Kidney (tissue), 13 donors: ENCODE measurements at regions not wholly inside any gene's neighbourhood (a gene's known extent, or its start where the extent isn't known, plus 50 kb on each side); places are given as distances from the start of the nearest gene placed in this dataset.
A peak's percentile ranks its signal among the peaks of the same experiment; 100 is the strongest.

ENCODE experiments used
- DNase-seq, 5 donors: peaks; one replicate each; pipeline ENCODE4 v3.0.0-alpha.2; 2013 to 2020
- FAIRE-seq: peaks from 2 replicates; lab custom pipeline; 2012; peaks lifted over from hg19 to GRCh38; lab: Jason Lieb, UNC
- H3K27ac ChIP-seq, 2 donors: one replicate each; pipeline ENCODE4 v1.7.0; 2013; ENCODE audit warnings: low read depth in 2 of 2, low read length in 2 of 2, inconsistent platforms in 1 of 2
- H3K27me3 ChIP-seq: one replicate; pipeline ENCODE4 v1.7.1; 2013; ENCODE audit warnings: low read length, inconsistent platforms; ENCODE audit not compliant: control insufficient read depth, insufficient read depth
- H3K36me3 ChIP-seq, 3 donors: one replicate each; pipeline versions ENCODE4 v1.7.0 to v1.7.1; 2013; ENCODE audit warnings: low read length in 3 of 3, control low read depth in 1 of 3, inconsistent platforms in 1 of 3; ENCODE audit not compliant: insufficient read depth in 3 of 3, control insufficient read depth in 2 of 3
- H3K4me1 ChIP-seq, 3 donors: one replicate each; pipeline versions ENCODE4 v1.7.0 to v1.7.1; 2013; ENCODE audit warnings: low read length in 3 of 3, inconsistent platforms in 1 of 3, low read depth in 1 of 3; ENCODE audit not compliant: control insufficient read depth in 2 of 3, insufficient read depth in 2 of 3
- H3K4me3 ChIP-seq, 3 donors: one replicate each; pipeline versions ENCODE4 v1.7.0 to v1.8.1; 2013; ENCODE audit warnings: low read length in 3 of 3, control low read depth in 1 of 3, inconsistent platforms in 1 of 3
- H3K9ac ChIP-seq, 3 donors: one replicate each; pipeline versions ENCODE4 v1.7.0 to v1.7.1; 2013; ENCODE audit warnings: low read length in 3 of 3, control low read depth in 1 of 3, inconsistent platforms in 1 of 3
- H3K9me3 ChIP-seq, 3 donors: one replicate each; pipeline versions ENCODE4 v1.7.0 to v1.7.1; 2013; ENCODE audit warnings: low read length in 3 of 3, control low read depth in 1 of 3, inconsistent platforms in 1 of 3; ENCODE audit not compliant: control insufficient read depth in 2 of 3, insufficient read depth in 1 of 3
- CTCF ChIP-seq: IDR thresholded peaks from 3 replicates; pipeline ENCODE4 v1.5.1; 2012; ENCODE audit warnings: mild to moderate bottlenecking, moderate library complexity, borderline replicate concordance; ENCODE audit not compliant: insufficient read depth; ENCODE audit errors: extremely low read depth
- intact Hi-C: fragments of 100-400 bp; cut with DNase I; formaldehyde crosslinking; loops from one replicate; pipeline ENCODE4 v1.11.1; 2022
- donor health status: control.
- donor health status: control.
- donor health status: control.
- donor health status: control.
- donor health status: control.
- donor health status: DM: yes; HTN: yes; CAD: no.
- donor health status: Normal renal cell carcinoma (clear cell type).

- no peaks in the 10 kb centered on the region for H3K9me3 ChIP-seq
- TF ChIP-seq CTCF: no peak
- no peak overlapping the region for H3K4me3 ChIP-seq
- H3K36me3 ChIP-seq: no peaks in the 10 kb centered on the region
- no peaks in the 10 kb centered on the region for H3K27me3 ChIP-seq
- H3K9ac ChIP-seq: no peak overlapping the region
- H3K27ac ChIP-seq: no peak overlapping the region
- no peaks in the 10 kb centered on the region for H3K4me1 ChIP-seq
- DNase-seq: no peak
- intact Hi-C loops: no loop called here
- no peak for FAIRE-seq
Observed at GRCh38 chr2:129716781-129717559, 262.5 kb upstream of the RAB6C start.

DNA sequence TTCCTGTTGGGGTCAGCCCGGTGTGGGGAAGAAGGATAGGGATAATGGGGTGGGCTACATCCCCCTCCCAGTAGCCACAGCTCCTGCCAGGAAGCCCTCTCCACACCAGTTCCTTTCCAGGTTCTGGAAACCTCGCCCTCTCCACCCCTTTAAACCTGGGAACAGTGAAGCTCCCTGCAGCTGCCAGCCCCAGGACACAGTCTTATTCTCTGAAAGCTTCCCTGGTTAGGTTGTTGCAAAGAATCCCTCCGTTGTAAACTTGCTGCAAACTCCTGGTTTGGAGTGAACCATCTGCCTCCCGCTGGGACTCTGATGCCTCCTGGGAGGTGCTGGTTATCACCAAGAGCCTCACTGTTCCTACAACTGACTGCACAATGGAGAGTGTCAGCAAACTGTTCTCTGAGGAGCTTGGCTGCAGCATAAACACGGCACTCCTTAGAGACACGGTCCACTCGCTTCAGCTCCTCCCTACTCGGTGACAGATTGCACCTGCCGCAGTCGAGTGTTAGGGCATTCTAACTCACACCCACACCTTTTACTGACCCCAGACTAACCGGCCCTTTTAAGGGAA lies 261.8 kb upstream of the RAB6C start:
- Histone ChIP-seq H3K27ac (no peak overlapping the region), H3K9me3 (no peaks in the 10 kb centered on the region), H3K27me3 (no peaks in the 10 kb centered on the region), H3K4me3 (no peak overlapping the region), H3K4me1 (no peaks in the 10 kb centered on the region), H3K9ac (no peak overlapping the region), H3K36me3 (no peaks in the 10 kb centered on the region)
- intact Hi-C loops: no loop called here
- DNase-seq (peak in 4 of 5 donors; percentile 80 to 87 (median 83)), FAIRE-seq (no peak)
- no peak for TF ChIP-seq CTCF

GRCh38 chr2:129719335-129719734 lies 260.1 kb upstream of the RAB6C start:
- Histone ChIP-seq H3K9ac (no peak overlapping the region), H3K27ac (no peak overlapping the region), H3K4me3 (no peak overlapping the region), H3K36me3 (no peaks in the 10 kb centered on the region), H3K27me3 (no peaks in the 10 kb centered on the region), H3K4me1 (no peaks in the 10 kb centered on the region), H3K9me3 (no peaks in the 10 kb centered on the region)
- DNase-seq (no peak), FAIRE-seq (no peak)
- no peak for TF ChIP-seq CTCF
- intact Hi-C loops: no loop called here
